HFFc6 (cell line): ENCODE measurements at regions not wholly inside any gene's neighbourhood (a gene's known extent, or its start where the extent isn't known, plus 50 kb on each side); places are given as distances from the start of the nearest gene placed in this dataset.
"Not testable (repeated sequence)": the region's sequence is repeated elsewhere in the genome, so short reads cannot be mapped to it uniquely, and the experiment has no call there.

ENCODE experiments used
- DNase-seq: peaks from one replicate; pipeline ENCODE4 v3.0.0-alpha.2; 2018
- H3K27ac Mint-ChIP-seq: 2 replicates; pipeline ENCODE4 v1.8.0; 2020; ENCODE audit warnings: mild to moderate bottlenecking, mixed read lengths
- H3K27me3 Mint-ChIP-seq: 2 replicates; pipeline ENCODE4 v1.8.0; 2021; ENCODE audit warnings: mild to moderate bottlenecking, moderate library complexity, mixed read lengths; ENCODE audit not compliant: insufficient read depth
- H3K36me3 Mint-ChIP-seq: 2 replicates; pipeline ENCODE4 v1.8.0; 2021; ENCODE audit warnings: low read depth, mixed read lengths
- H3K4me1 Mint-ChIP-seq: 2 replicates; pipeline ENCODE4 v1.8.0; 2020; ENCODE audit warnings: low read depth, mixed read lengths
- H3K4me3 Mint-ChIP-seq: 2 replicates; pipeline ENCODE4 v1.8.0; 2020; ENCODE audit warnings: mild to moderate bottlenecking, moderate library complexity, mixed read lengths
- H3K9me3 Mint-ChIP-seq: 2 replicates; pipeline ENCODE4 v1.8.0; 2020; ENCODE audit warnings: mild to moderate bottlenecking, mixed read lengths
- TF ChIP-seq, protein P1 (sequence below): fragments of 200-600 bp; sonication (generic); IDR thresholded peaks from 2 replicates; pipeline ENCODE4 v1.5.0; 2021; ENCODE audit warnings: antibody characterized with exemption, mild to moderate bottlenecking

DNA sequence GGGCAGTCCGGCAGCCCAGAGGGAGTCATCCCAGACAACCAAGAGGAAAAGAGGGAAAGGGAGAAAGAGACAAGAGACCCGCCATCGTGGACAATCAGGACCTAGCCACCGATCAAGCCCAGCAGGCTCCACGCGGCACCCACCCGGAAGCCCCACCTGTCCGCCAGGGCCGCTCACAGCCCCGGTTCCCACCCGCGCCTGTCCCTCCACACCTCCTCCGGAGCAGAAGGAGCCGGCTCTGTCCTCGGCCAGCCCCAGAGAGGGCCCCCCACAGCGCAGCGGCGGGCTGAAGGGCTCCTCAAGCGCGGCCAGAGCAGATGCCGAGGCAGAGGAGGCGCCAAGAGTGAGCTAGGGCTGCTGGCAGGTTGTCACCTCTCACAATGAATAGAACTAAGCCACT, 784.7 kb upstream of the FBXO33 start:
- Mint-ChIP-seq H3K36me3 (no peaks in the 10 kb centered on the region), H3K27ac (no peak overlapping the region), H3K4me1 (no peaks in the 10 kb centered on the region), H3K9me3 (peaks cover 48% of the 10 kb centered on the region), H3K27me3 (no peaks in the 10 kb centered on the region), H3K4me3 (no peak overlapping the region)
- TF ChIP-seq, protein P1, sequence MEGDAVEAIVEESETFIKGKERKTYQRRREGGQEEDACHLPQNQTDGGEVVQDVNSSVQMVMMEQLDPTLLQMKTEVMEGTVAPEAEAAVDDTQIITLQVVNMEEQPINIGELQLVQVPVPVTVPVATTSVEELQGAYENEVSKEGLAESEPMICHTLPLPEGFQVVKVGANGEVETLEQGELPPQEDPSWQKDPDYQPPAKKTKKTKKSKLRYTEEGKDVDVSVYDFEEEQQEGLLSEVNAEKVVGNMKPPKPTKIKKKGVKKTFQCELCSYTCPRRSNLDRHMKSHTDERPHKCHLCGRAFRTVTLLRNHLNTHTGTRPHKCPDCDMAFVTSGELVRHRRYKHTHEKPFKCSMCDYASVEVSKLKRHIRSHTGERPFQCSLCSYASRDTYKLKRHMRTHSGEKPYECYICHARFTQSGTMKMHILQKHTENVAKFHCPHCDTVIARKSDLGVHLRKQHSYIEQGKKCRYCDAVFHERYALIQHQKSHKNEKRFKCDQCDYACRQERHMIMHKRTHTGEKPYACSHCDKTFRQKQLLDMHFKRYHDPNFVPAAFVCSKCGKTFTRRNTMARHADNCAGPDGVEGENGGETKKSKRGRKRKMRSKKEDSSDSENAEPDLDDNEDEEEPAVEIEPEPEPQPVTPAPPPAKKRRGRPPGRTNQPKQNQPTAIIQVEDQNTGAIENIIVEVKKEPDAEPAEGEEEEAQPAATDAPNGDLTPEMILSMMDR = no peak
- no peak for DNase-seq

- H3K4me3 Mint-ChIP-seq, H3K36me3 Mint-ChIP-seq, H3K27ac Mint-ChIP-seq, DNase-seq, H3K4me1 Mint-ChIP-seq, H3K27me3 Mint-ChIP-seq: not testable (repeated sequence)
- H3K9me3 Mint-ChIP-seq = peaks cover 44% of the 10 kb centered on the region
Measured at GRCh38 chr14:40216408-40216807, 784.2 kb upstream of the FBXO33 start.

DNA sequence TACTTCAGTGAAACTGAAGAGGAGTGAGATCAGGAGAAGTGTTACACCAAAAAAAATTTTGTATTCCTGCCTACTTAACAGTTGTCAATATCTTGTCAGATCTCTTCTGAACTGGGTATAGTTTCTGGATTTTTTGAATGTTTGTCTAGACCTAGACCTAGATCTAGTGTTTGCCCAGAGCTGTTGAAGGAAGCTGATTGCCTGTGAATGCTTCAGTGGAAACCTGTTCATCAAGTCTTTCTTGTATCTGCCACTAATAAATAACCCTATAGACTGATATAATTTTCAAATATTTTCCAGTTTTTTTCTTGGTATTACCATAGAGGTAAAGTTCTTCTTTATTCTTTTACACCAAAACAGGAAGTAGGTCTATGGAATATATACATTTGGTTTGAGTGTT, 781.5 kb upstream of the FBXO33 start:
- Mint-ChIP-seq H3K27ac (no peak overlapping the region), H3K27me3 (no peaks in the 10 kb centered on the region)
- TF ChIP-seq, protein P1 = no peak

GRCh38 chr14:40204441-40205175, 772.4 kb upstream of the FBXO33 start:
- H3K4me3 Mint-ChIP-seq = no peak overlapping the region
- no peaks in the 10 kb centered on the region for H3K4me1 Mint-ChIP-seq
- DNase-seq = no peak

More for the DNA sequence above, 781.5 kb upstream of the FBXO33 start:
- Mint-ChIP-seq H3K36me3 (no peaks in the 10 kb centered on the region), H3K4me3 (no peak overlapping the region), H3K4me1 (no peaks in the 10 kb centered on the region), H3K9me3 (peaks cover 44% of the 10 kb centered on the region)
- DNase-seq = no peak

GRCh38 chr14:40199101-40199500, 766.9 kb upstream of the FBXO33 start:
- DNase-seq = no peak
- Mint-ChIP-seq H3K27ac (no peak overlapping the region), H3K4me1 (no peaks in the 10 kb centered on the region), H3K4me3 (no peak overlapping the region), H3K36me3 (no peaks in the 10 kb centered on the region), H3K27me3 (no peaks in the 10 kb centered on the region), H3K9me3 (peaks cover 31% of the 10 kb centered on the region)
- TF ChIP-seq, protein P1 = no peak

More at GRCh38 chr14:40204441-40205175, 772.4 kb upstream of the FBXO33 start:
- Mint-ChIP-seq H3K27me3 (no peaks in the 10 kb centered on the region), H3K36me3 (no peaks in the 10 kb centered on the region), H3K27ac (no peak overlapping the region), H3K9me3 (peaks cover 45% of the 10 kb centered on the region)
- TF ChIP-seq, protein P1 = no peak

GRCh38 chr14:40197344-40197743, 765.1 kb upstream of the FBXO33 start:
- Mint-ChIP-seq H3K9me3 (peaks cover 16% of the 10 kb centered on the region), H3K27me3 (no peaks in the 10 kb centered on the region), H3K27ac (no peak overlapping the region), H3K36me3 (no peaks in the 10 kb centered on the region), H3K4me3 (no peak overlapping the region), H3K4me1 (no peaks in the 10 kb centered on the region)
- DNase-seq = no peak
- TF ChIP-seq, protein P1 = no peak
